ENCODE measurements at regions not wholly inside any gene's neighbourhood (a gene's known extent, or its start where the extent isn't known, plus 50 kb on each side); places are given as distances from the start of the nearest gene placed in this dataset.

- no peak for DNase-seq
These were observed 51.1 kb upstream of the PRDX6 start for GRCh38 chr1:173426057-173426456.

- no peak for DNase-seq
These were observed 49.7 kb upstream of the PRDX6 start for GRCh38 chr1:173427146-173428054.
